Keratinocyte (primary cell): ENCODE measurements at regions not wholly inside any gene's neighbourhood (a gene's known extent, or its start where the extent isn't known, plus 50 kb on each side); places are given as distances from the start of the nearest gene placed in this dataset.
A peak's percentile ranks its signal among the peaks of the same experiment; 100 is the strongest.
"Not testable (repeated sequence)": the region's sequence is repeated elsewhere in the genome, so short reads cannot be mapped to it uniquely, and the experiment has no call there.

ENCODE experiments used
- DNase-seq: peaks from one replicate; pipeline ENCODE4 v3.0.0-alpha.2; 2011; ENCODE audit warnings: low read depth, missing footprints, low spot score
- FAIRE-seq: peaks from 2 replicates; lab custom pipeline; 2011; peaks lifted over from hg19 to GRCh38; lab: Jason Lieb, UNC
- H2AFZ ChIP-seq: 2 replicates; pipeline ENCODE4 v1.6.0; 2012; ENCODE audit warnings: low read length, control low read depth, inconsistent platforms; ENCODE audit not compliant: control insufficient read depth
- H3K27ac ChIP-seq: 2 replicates; pipeline ENCODE4 v1.5.1; 2011; ENCODE audit warnings: low read length; ENCODE audit not compliant: control insufficient read depth, insufficient read depth
- H3K27me3 ChIP-seq: 3 replicates; pipeline ENCODE4 v1.6.0; 2011; ENCODE audit warnings: low read length; ENCODE audit not compliant: control insufficient read depth, insufficient read depth; ENCODE audit errors: extremely low read depth
- H3K36me3 ChIP-seq, 2 experiments: 2 replicates in 1 of 2; 3 replicates in 1 of 2; pipeline ENCODE4 v1.5.1; 2011; ENCODE audit warnings: low read length in 2 of 2, mild to moderate bottlenecking in 1 of 2; ENCODE audit not compliant: control insufficient read depth in 2 of 2, insufficient read depth in 2 of 2; ENCODE audit errors: extremely low read depth in 1 of 2
- H3K4me1 ChIP-seq: 3 replicates; pipeline ENCODE4 v1.5.1; 2011; ENCODE audit warnings: low read length; ENCODE audit not compliant: control insufficient read depth, insufficient read depth; ENCODE audit errors: extremely low read depth
- H3K4me2 ChIP-seq: 3 replicates; pipeline ENCODE4 v1.6.0; 2011; ENCODE audit warnings: low read depth, low read length; ENCODE audit not compliant: control insufficient read depth, insufficient read depth; ENCODE audit errors: extremely low read depth
- H3K4me3 ChIP-seq, 3 experiments: fragments of 200-600 bp in 1 of 3; sonication (generic) in 1 of 3; 2 replicates in 2 of 3; 3 replicates in 1 of 3; pipeline ENCODE4 v1.5.1; 2011 to 2016; ENCODE audit warnings: low read length in 3 of 3, mild to moderate bottlenecking in 3 of 3, control low read depth in 2 of 3, inconsistent platforms in 1 of 3, low read depth in 1 of 3, mixed read lengths in 1 of 3, mixed run types in 1 of 3, moderate library complexity in 1 of 3; ENCODE audit not compliant: control insufficient read depth in 2 of 3, insufficient read depth in 2 of 3; ENCODE audit errors: extremely low read depth in 1 of 3
- H3K79me2 ChIP-seq: 2 replicates; pipeline ENCODE4 v1.6.0; 2012; ENCODE audit warnings: low read length; ENCODE audit not compliant: control insufficient read depth, insufficient read depth
- H3K9ac ChIP-seq: 3 replicates; pipeline ENCODE4 v1.6.0; 2011; ENCODE audit warnings: low read length; ENCODE audit not compliant: control insufficient read depth, insufficient read depth; ENCODE audit errors: extremely low read depth
- H3K9me1 ChIP-seq: 3 replicates; pipeline ENCODE4 v1.6.0; 2011; ENCODE audit warnings: low read length; ENCODE audit not compliant: control insufficient read depth, insufficient read depth; ENCODE audit errors: extremely low read depth
- H3K9me3 ChIP-seq: 2 replicates; pipeline ENCODE4 v1.5.1; 2012; ENCODE audit warnings: low read depth, low read length; ENCODE audit not compliant: control insufficient read depth
- H4K20me1 ChIP-seq: 3 replicates; pipeline ENCODE4 v1.6.0; 2011; ENCODE audit warnings: low read length; ENCODE audit not compliant: control insufficient read depth, insufficient read depth; ENCODE audit errors: extremely low read depth
- dilution Hi-C: fragments of 300-500 bp; cut with MboI; formaldehyde crosslinking; loops from one replicate; pipeline ENCODE4 v1.7.0; 2020; ENCODE audit warnings: low sequenced_read_pairs; ENCODE audit not compliant: extremely low pct_ligation_motif_present

- Histone ChIP-seq H3K9ac (peak overlapping the region; percentile 50), H3K4me2 (peak overlapping the region; percentile 22), H3K27ac (peak overlapping the region; percentile 56), H3K4me1 (peaks cover 26% of the 10 kb centered on the region)
- H3K4me3 ChIP-seq, dilution Hi-C loops, H2AFZ ChIP-seq, H3K9me3 ChIP-seq, H3K27me3 ChIP-seq, H4K20me1 ChIP-seq, H3K36me3 ChIP-seq, H3K9me1 ChIP-seq, H3K79me2 ChIP-seq, DNase-seq: not testable (repeated sequence)
- FAIRE-seq = peak; percentile 95
Observed at GRCh38 chr16:88245241-88246081, 137.3 kb upstream of the ZNF469 start.

- dilution Hi-C loops, H3K9ac ChIP-seq, H3K9me3 ChIP-seq, H3K27ac ChIP-seq, H3K4me3 ChIP-seq, H2AFZ ChIP-seq, H3K4me2 ChIP-seq, H3K9me1 ChIP-seq, H4K20me1 ChIP-seq, H3K27me3 ChIP-seq, H3K79me2 ChIP-seq, DNase-seq, H3K36me3 ChIP-seq, FAIRE-seq: not testable (repeated sequence)
- peaks cover 23% of the 10 kb centered on the region for H3K4me1 ChIP-seq
Observed at GRCh38 chr16:88246955-88247582, 135.7 kb upstream of the ZNF469 start.

GRCh38 chr16:88247583-88247966 lies 135.2 kb upstream of the ZNF469 start:
- H3K27me3 ChIP-seq, H3K4me3 ChIP-seq, H3K4me2 ChIP-seq, H3K27ac ChIP-seq, FAIRE-seq, dilution Hi-C loops, H3K9me3 ChIP-seq, H3K36me3 ChIP-seq, H4K20me1 ChIP-seq, H3K9me1 ChIP-seq, H2AFZ ChIP-seq, H3K9ac ChIP-seq, H3K79me2 ChIP-seq: not testable (repeated sequence)
- peaks cover 20% of the 10 kb centered on the region for H3K4me1 ChIP-seq
- DNase-seq = peak; percentile 30

GRCh38 chr16:88248761-88249160 lies 134.0 kb upstream of the ZNF469 start:
- H2AFZ ChIP-seq, H3K79me2 ChIP-seq, H3K27ac ChIP-seq, H3K9me3 ChIP-seq, H3K4me3 ChIP-seq, H4K20me1 ChIP-seq, H3K36me3 ChIP-seq, dilution Hi-C loops, H3K9me1 ChIP-seq, H3K4me2 ChIP-seq, FAIRE-seq, DNase-seq, H3K9ac ChIP-seq, H3K27me3 ChIP-seq: not testable (repeated sequence)
- H3K4me1 ChIP-seq = peaks cover 14% of the 10 kb centered on the region

- H3K79me2 ChIP-seq, H3K27ac ChIP-seq, H3K4me2 ChIP-seq, H4K20me1 ChIP-seq, H3K9me1 ChIP-seq, dilution Hi-C loops, DNase-seq, H3K9ac ChIP-seq, H3K36me3 ChIP-seq, H3K27me3 ChIP-seq, H3K4me3 ChIP-seq, H3K4me1 ChIP-seq, H2AFZ ChIP-seq, H3K9me3 ChIP-seq, FAIRE-seq: not testable (repeated sequence)
Observed at GRCh38 chr16:88250381-88250780, 132.4 kb upstream of the ZNF469 start.
